ENCODE measurements at regions not wholly inside any gene's neighbourhood (a gene's known extent, or its start where the extent isn't known, plus 50 kb on each side); places are given as distances from the start of the nearest gene placed in this dataset.

DNA sequence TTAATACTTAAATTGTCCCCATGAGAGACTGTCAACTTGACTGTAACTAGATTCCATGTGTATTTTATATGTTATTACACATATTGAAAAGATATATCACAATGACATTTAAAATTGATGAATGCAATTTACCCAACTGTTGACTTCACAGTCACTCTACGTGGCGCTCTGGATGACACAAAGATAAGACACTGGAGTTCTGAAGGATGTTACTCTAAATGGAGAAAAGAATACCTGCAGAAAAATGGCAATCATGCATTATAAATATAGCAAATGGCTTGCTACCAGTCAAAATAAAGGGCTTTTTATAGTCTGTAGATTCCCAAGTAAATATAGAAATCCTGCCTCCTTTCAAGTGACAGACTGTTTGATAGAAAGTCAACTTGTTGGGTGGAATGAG, 143.6 kb upstream of the KLF6 start:
- Mint-ChIP-seq H3K4me3 (ENCODE audit: unreplicated experiment) (no peak overlapping the region), H3K4me1 (ENCODE audit: low read depth, unreplicated experiment) (peaks cover 29% of the 10 kb centered on the region), H3K27ac (ENCODE audit: unreplicated experiment) (no peak overlapping the region), H3K36me3 (ENCODE audit: low read depth, unreplicated experiment) (no peaks in the 10 kb centered on the region), H3K27me3 (ENCODE audit: low read depth, unreplicated experiment) (no peaks in the 10 kb centered on the region), H3K9me3 (ENCODE audit: unreplicated experiment) (peaks cover 5% of the 10 kb centered on the region)
- no peaks in the 10 kb centered on the region for H3K79me2 ChIP-seq (ENCODE audit: insufficient read depth, low read length)
- no peaks in the 10 kb centered on the region for H3K27me3 ChIP-seq (ENCODE audit: insufficient read depth, low read length)
- TF ChIP-seq EZH2 (IDR thresholded peaks at IDR 0.05; ENCODE audit: insufficient read depth, low read length) (no peak), CTCF (IDR thresholded peaks at IDR 0.05; ENCODE audit: insufficient read depth, low read depth, low read length) (no peak)
- H3K4me3 ChIP-seq (ENCODE audit: insufficient read depth, low read depth, low read length): no peak overlapping the region
- DNase-seq (ENCODE audit: low read depth) (no peak), FAIRE-seq (no peak)
- H2AFZ ChIP-seq (ENCODE audit: low read depth, low read length): no peak overlapping the region
- H3K4me2 ChIP-seq (ENCODE audit: low read length): no peak overlapping the region
- H3K4me1 ChIP-seq (ENCODE audit: insufficient read depth, low read length): peaks cover 8% of the 10 kb centered on the region
- no peak overlapping the region for H3K9ac ChIP-seq (ENCODE audit: low read length)
- no peaks in the 10 kb centered on the region for H3K36me3 ChIP-seq (ENCODE audit: insufficient read depth, low read length)
- H3K27ac ChIP-seq (ENCODE audit: low read depth, low read length): no peak overlapping the region
- no peaks in the 10 kb centered on the region for H3K9me3 ChIP-seq (ENCODE audit: insufficient read depth, low read depth, low read length)
- H4K20me1 ChIP-seq (ENCODE audit: insufficient read depth, low read length): no peaks in the 10 kb centered on the region

GRCh38 chr10:3928078-3928477, 143.1 kb upstream of the KLF6 start:
- Mint-ChIP-seq H3K4me1 (ENCODE audit: low read depth, unreplicated experiment) (peaks cover 29% of the 10 kb centered on the region), H3K27me3 (ENCODE audit: low read depth, unreplicated experiment) (no peaks in the 10 kb centered on the region), H3K36me3 (ENCODE audit: low read depth, unreplicated experiment) (no peaks in the 10 kb centered on the region), H3K9me3 (ENCODE audit: unreplicated experiment) (peaks cover 5% of the 10 kb centered on the region), H3K4me3 (ENCODE audit: unreplicated experiment) (no peak overlapping the region), H3K27ac (ENCODE audit: unreplicated experiment) (no peak overlapping the region)
- Histone ChIP-seq H3K27ac (ENCODE audit: low read depth, low read length) (no peak overlapping the region), H3K36me3 (ENCODE audit: insufficient read depth, low read length) (no peaks in the 10 kb centered on the region), H2AFZ (ENCODE audit: low read depth, low read length) (no peak overlapping the region), H3K4me1 (ENCODE audit: insufficient read depth, low read length) (peaks cover 8% of the 10 kb centered on the region), H3K9me3 (ENCODE audit: insufficient read depth, low read depth, low read length) (no peaks in the 10 kb centered on the region), H3K79me2 (ENCODE audit: insufficient read depth, low read length) (no peaks in the 10 kb centered on the region), H4K20me1 (ENCODE audit: insufficient read depth, low read length) (no peaks in the 10 kb centered on the region), H3K9ac (ENCODE audit: low read length) (no peak overlapping the region), H3K4me2 (ENCODE audit: low read length) (no peak overlapping the region), H3K4me3 (ENCODE audit: insufficient read depth, low read depth, low read length) (no peak overlapping the region), H3K27me3 (ENCODE audit: insufficient read depth, low read length) (no peaks in the 10 kb centered on the region)
- TF ChIP-seq EZH2 (IDR thresholded peaks at IDR 0.05; ENCODE audit: insufficient read depth, low read length): no peak
- TF ChIP-seq CTCF (IDR thresholded peaks at IDR 0.05; ENCODE audit: insufficient read depth, low read depth, low read length): no peak
- DNase-seq (ENCODE audit: low read depth): no peak
- FAIRE-seq: no peak

GRCh38 chr10:3926675-3927525, 141.9 kb upstream of the KLF6 start:
- Histone ChIP-seq H3K4me3 (ENCODE audit: insufficient read depth, low read depth, low read length) (no peak overlapping the region), H3K27me3 (ENCODE audit: insufficient read depth, low read length) (no peaks in the 10 kb centered on the region), H3K4me2 (ENCODE audit: low read length) (no peak overlapping the region), H4K20me1 (ENCODE audit: insufficient read depth, low read length) (no peaks in the 10 kb centered on the region), H3K9me3 (ENCODE audit: insufficient read depth, low read depth, low read length) (no peaks in the 10 kb centered on the region), H2AFZ (ENCODE audit: low read depth, low read length) (no peak overlapping the region), H3K79me2 (ENCODE audit: insufficient read depth, low read length) (no peaks in the 10 kb centered on the region), H3K36me3 (ENCODE audit: insufficient read depth, low read length) (no peaks in the 10 kb centered on the region), H3K9ac (ENCODE audit: low read length) (peak overlapping the region; percentile 19), H3K4me1 (ENCODE audit: insufficient read depth, low read length) (peaks cover 8% of the 10 kb centered on the region), H3K27ac (ENCODE audit: low read depth, low read length) (peak overlapping the region; percentile 35)
- DNase-seq (ENCODE audit: low read depth): peak; percentile 72
- Mint-ChIP-seq H3K9me3 (ENCODE audit: unreplicated experiment) (peaks cover 5% of the 10 kb centered on the region), H3K4me1 (ENCODE audit: low read depth, unreplicated experiment) (peaks cover 29% of the 10 kb centered on the region), H3K4me3 (ENCODE audit: unreplicated experiment) (no peak overlapping the region), H3K27ac (ENCODE audit: unreplicated experiment) (peak overlapping the region; percentile 48), H3K27me3 (ENCODE audit: low read depth, unreplicated experiment) (no peaks in the 10 kb centered on the region), H3K36me3 (ENCODE audit: low read depth, unreplicated experiment) (no peaks in the 10 kb centered on the region)
- no peak for TF ChIP-seq EZH2 (IDR thresholded peaks at IDR 0.05; ENCODE audit: insufficient read depth, low read length)
- TF ChIP-seq CTCF (IDR thresholded peaks at IDR 0.05; ENCODE audit: insufficient read depth, low read depth, low read length): no peak
- FAIRE-seq: no peak
